ENCODE measurements at regions not wholly inside any gene's neighbourhood (a gene's known extent, or its start where the extent isn't known, plus 50 kb on each side); places are given as distances from the start of the nearest gene placed in this dataset.

GRCh38 chr3:102240720-102241119 is 194.1 kb upstream of the ZPLD1 start:
- H3K9me3 Mint-ChIP-seq (ENCODE audit: low read depth, unreplicated experiment): peaks cover 2% of the 10 kb centered on the region
- H3K36me3 Mint-ChIP-seq (ENCODE audit: insufficient read depth, unreplicated experiment): no peaks in the 10 kb centered on the region
- intact Hi-C loops (cut with micrococcal nuclease; ENCODE audit: unreplicated experiment): no loop called here
- H3K27ac Mint-ChIP-seq (ENCODE audit: unreplicated experiment): no peak overlapping the region
- TF ChIP-seq, protein P1, sequence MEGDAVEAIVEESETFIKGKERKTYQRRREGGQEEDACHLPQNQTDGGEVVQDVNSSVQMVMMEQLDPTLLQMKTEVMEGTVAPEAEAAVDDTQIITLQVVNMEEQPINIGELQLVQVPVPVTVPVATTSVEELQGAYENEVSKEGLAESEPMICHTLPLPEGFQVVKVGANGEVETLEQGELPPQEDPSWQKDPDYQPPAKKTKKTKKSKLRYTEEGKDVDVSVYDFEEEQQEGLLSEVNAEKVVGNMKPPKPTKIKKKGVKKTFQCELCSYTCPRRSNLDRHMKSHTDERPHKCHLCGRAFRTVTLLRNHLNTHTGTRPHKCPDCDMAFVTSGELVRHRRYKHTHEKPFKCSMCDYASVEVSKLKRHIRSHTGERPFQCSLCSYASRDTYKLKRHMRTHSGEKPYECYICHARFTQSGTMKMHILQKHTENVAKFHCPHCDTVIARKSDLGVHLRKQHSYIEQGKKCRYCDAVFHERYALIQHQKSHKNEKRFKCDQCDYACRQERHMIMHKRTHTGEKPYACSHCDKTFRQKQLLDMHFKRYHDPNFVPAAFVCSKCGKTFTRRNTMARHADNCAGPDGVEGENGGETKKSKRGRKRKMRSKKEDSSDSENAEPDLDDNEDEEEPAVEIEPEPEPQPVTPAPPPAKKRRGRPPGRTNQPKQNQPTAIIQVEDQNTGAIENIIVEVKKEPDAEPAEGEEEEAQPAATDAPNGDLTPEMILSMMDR (IDR thresholded peaks at IDR 0.05; ENCODE audit: unreplicated experiment): no peak
- H3K27me3 Mint-ChIP-seq (ENCODE audit: unreplicated experiment): no peaks in the 10 kb centered on the region
- CTCF ChIA-PET: interaction anchor here (0.6 kb wide), 3 partner anchors 11 to 1202 kb away, joined by 3 read pairs; no protein-coding TSS in a partner anchor
- no peak overlapping the region for H3K4me3 Mint-ChIP-seq (ENCODE audit: low read depth, unreplicated experiment)
- DNase-seq: no peak
- no TSS peak for BruUV-seq (replicated peaks)
- no peaks in the 10 kb centered on the region for H3K4me1 Mint-ChIP-seq (ENCODE audit: low read depth, unreplicated experiment)

DNA sequence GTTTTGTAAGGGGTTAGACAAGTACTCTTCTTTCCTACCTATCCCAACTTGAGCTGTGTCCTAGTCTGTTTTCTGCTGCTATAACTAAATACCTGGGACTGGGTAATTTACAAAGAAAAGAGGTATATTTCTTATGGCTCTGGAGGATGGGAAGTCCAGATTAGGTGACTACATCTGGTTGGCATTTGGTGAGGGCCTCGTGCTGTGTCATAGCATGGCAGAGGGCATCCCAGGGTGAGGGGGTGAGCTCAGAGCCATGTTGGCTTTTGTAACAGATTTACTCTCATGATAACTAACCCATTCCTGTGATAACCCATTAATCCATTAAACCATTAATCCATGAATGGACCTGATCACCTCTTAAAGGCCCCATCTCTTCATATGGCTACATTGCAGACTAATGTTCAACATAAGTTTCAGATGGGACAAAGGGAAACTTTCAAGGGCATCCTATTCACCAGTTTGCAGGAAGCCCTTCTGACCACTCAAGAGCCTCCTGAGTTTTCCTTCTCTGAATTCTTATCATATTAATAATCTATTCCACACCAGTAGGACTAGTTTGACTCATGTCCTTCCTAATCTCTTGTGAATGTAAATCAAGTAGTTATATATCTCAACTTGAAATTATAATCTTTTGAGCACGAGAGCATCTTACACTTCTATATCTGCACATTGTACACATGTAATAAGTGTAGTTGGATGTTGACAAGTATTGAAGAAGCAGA is 185.7 kb upstream of the ZPLD1 start:
- H3K36me3 Mint-ChIP-seq (ENCODE audit: insufficient read depth, unreplicated experiment): no peaks in the 10 kb centered on the region
- H3K9me3 Mint-ChIP-seq (ENCODE audit: low read depth, unreplicated experiment): no peaks in the 10 kb centered on the region
- no peaks in the 10 kb centered on the region for H3K4me1 Mint-ChIP-seq (ENCODE audit: low read depth, unreplicated experiment)
- intact Hi-C loops (cut with micrococcal nuclease; ENCODE audit: unreplicated experiment): no loop called here
- no peak overlapping the region for H3K4me3 Mint-ChIP-seq (ENCODE audit: low read depth, unreplicated experiment)
- CTCF ChIA-PET: no interaction called here
- no TSS peak for BruUV-seq (replicated peaks)
- H3K27me3 Mint-ChIP-seq (ENCODE audit: unreplicated experiment): no peaks in the 10 kb centered on the region
- no peak for DNase-seq
- TF ChIP-seq, protein P1 (IDR thresholded peaks at IDR 0.05; ENCODE audit: unreplicated experiment): no peak
- H3K27ac Mint-ChIP-seq (ENCODE audit: unreplicated experiment): no peak overlapping the region

- BruUV-seq (replicated peaks): no TSS peak
- DNase-seq: no peak
- no peaks in the 10 kb centered on the region for H3K36me3 Mint-ChIP-seq (ENCODE audit: insufficient read depth, unreplicated experiment)
- no peaks in the 10 kb centered on the region for H3K9me3 Mint-ChIP-seq (ENCODE audit: low read depth, unreplicated experiment)
- intact Hi-C loops (cut with micrococcal nuclease; ENCODE audit: unreplicated experiment): no loop called here
- no peak overlapping the region for H3K4me3 Mint-ChIP-seq (ENCODE audit: low read depth, unreplicated experiment)
- no peak overlapping the region for H3K27ac Mint-ChIP-seq (ENCODE audit: unreplicated experiment)
- CTCF ChIA-PET: no interaction called here
- H3K27me3 Mint-ChIP-seq (ENCODE audit: unreplicated experiment): no peaks in the 10 kb centered on the region
- no peaks in the 10 kb centered on the region for H3K4me1 Mint-ChIP-seq (ENCODE audit: low read depth, unreplicated experiment)
- TF ChIP-seq, protein P1 (IDR thresholded peaks at IDR 0.05; ENCODE audit: unreplicated experiment): no peak
Observed at GRCh38 chr3:102255736-102256135, 179.1 kb upstream of the ZPLD1 start.

DNA sequence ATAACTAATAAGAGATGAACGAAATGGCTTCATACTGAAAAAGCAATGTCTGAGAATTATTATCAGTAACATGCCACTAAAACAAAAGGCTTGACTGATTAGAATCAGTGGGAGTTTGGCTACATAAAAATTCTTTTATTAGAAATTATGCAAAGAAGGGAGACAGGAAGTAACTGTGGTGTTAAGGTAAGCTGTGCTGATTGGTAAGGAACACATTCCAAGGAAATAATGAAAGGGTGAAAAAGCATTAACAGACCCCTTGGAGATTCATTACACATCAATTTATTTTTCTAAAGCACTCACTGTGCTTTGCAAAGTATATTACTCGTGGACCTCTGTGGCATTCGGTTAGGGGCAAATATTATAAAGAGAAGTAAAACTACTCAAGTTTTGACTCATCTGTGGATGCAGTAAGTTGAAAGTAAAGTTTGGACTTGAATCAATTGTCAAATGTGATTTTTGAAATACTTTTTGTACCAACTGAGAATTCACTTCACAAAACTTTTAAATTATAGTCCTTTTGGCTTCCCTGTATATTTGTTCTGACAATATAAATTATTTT is 176.1 kb upstream of the ZPLD1 start:
- H3K4me3 Mint-ChIP-seq (ENCODE audit: low read depth, unreplicated experiment): no peak overlapping the region
- no TSS peak for BruUV-seq (replicated peaks)

More for the DNA sequence above, 176.1 kb upstream of the ZPLD1 start:
- no peak overlapping the region for H3K27ac Mint-ChIP-seq (ENCODE audit: unreplicated experiment)
- TF ChIP-seq, protein P1 (IDR thresholded peaks at IDR 0.05; ENCODE audit: unreplicated experiment): no peak
- no peaks in the 10 kb centered on the region for H3K4me1 Mint-ChIP-seq (ENCODE audit: low read depth, unreplicated experiment)
- H3K36me3 Mint-ChIP-seq (ENCODE audit: insufficient read depth, unreplicated experiment): no peaks in the 10 kb centered on the region
- H3K27me3 Mint-ChIP-seq (ENCODE audit: unreplicated experiment): no peaks in the 10 kb centered on the region
- intact Hi-C loops (cut with micrococcal nuclease; ENCODE audit: unreplicated experiment): no loop called here
- no peak for DNase-seq
- CTCF ChIA-PET: interaction anchor here (1.5 kb wide), 1 partner anchor 30 kb away, joined by 4 read pairs; no protein-coding TSS in a partner anchor
- H3K9me3 Mint-ChIP-seq (ENCODE audit: low read depth, unreplicated experiment): no peaks in the 10 kb centered on the region

Data from Calu3 (cell line).